ENCODE measurements at regions not wholly inside any gene's neighbourhood (a gene's known extent, or its start where the extent isn't known, plus 50 kb on each side); places are given as distances from the start of the nearest gene placed in this dataset.

DNA sequence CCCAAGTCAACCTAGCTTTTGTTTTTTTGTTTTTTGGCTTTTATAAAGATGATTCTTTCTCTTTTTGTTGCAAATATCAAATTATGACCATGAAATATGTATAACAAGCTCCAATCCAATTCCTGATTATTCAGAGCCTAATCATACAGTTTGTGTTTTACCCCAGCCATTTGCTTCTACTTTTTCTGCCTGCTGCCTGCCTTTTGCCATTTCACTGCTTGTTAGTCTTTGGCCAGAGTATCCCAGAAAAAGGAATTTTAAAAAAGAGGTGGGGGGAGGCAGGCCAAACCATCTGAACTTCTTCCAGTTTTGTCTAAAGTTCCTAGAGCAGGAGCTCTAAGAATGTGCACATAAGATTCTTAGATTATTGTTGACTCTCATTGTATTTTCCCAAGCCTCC, 211.9 kb upstream of the VRK2 start:
- TF ChIP-seq, protein P1, sequence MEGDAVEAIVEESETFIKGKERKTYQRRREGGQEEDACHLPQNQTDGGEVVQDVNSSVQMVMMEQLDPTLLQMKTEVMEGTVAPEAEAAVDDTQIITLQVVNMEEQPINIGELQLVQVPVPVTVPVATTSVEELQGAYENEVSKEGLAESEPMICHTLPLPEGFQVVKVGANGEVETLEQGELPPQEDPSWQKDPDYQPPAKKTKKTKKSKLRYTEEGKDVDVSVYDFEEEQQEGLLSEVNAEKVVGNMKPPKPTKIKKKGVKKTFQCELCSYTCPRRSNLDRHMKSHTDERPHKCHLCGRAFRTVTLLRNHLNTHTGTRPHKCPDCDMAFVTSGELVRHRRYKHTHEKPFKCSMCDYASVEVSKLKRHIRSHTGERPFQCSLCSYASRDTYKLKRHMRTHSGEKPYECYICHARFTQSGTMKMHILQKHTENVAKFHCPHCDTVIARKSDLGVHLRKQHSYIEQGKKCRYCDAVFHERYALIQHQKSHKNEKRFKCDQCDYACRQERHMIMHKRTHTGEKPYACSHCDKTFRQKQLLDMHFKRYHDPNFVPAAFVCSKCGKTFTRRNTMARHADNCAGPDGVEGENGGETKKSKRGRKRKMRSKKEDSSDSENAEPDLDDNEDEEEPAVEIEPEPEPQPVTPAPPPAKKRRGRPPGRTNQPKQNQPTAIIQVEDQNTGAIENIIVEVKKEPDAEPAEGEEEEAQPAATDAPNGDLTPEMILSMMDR (IDR thresholded peaks at IDR 0.05; ENCODE audit: poor library complexity): no peak
- no peak for TF ChIP-seq EZH2 (IDR thresholded peaks at IDR 0.05; ENCODE audit: borderline replicate concordance)

Measured in hepatocyte (in vitro differentiated cells).